ENCODE measurements at regions not wholly inside any gene's neighbourhood (a gene's known extent, or its start where the extent isn't known, plus 50 kb on each side); places are given as distances from the start of the nearest gene placed in this dataset.

GRCh38 chr9:14424983-14425382 is 111.0 kb upstream of the NFIB start:
- DNase-seq, result no peak

- DNase-seq, result no peak
These were observed 110.3 kb upstream of the NFIB start for GRCh38 chr9:14424289-14424688.

- no peak for DNase-seq
These were observed 109.9 kb upstream of the NFIB start for GRCh38 chr9:14423815-14424261.

- no peak for DNase-seq
These were observed 107.3 kb upstream of the NFIB start for GRCh38 chr9:14421291-14421690.

GRCh38 chr9:14418941-14419937 is 105.3 kb upstream of the NFIB start:
- no peak for DNase-seq

GRCh38 chr9:14418301-14418940 is 104.5 kb upstream of the NFIB start:
- DNase-seq, result no peak

- DNase-seq, result no peak
These were observed 103.3 kb upstream of the NFIB start for GRCh38 chr9:14417237-14417636.

- DNase-seq, result no peak
These were observed 102.0 kb upstream of the NFIB start for GRCh38 chr9:14415947-14416346.

GRCh38 chr9:14413812-14414211 is 99.9 kb upstream of the NFIB start:
- DNase-seq, result no peak

GRCh38 chr9:14412775-14413174 is 98.8 kb upstream of the NFIB start:
- no peak for DNase-seq

GRCh38 chr9:14406463-14406862 is 92.5 kb upstream of the NFIB start:
- DNase-seq, result no peak

GRCh38 chr9:14405176-14405706 is 91.3 kb upstream of the NFIB start:
- no peak for DNase-seq

- DNase-seq, result no peak
These were observed 89.1 kb upstream of the NFIB start for GRCh38 chr9:14403081-14403480.

GRCh38 chr9:14402583-14402982 is 88.6 kb upstream of the NFIB start:
- DNase-seq, result no peak

GRCh38 chr9:14401911-14402310 is 88.0 kb upstream of the NFIB start:
- DNase-seq, result no peak

- DNase-seq, result no peak
These were observed 86.7 kb upstream of the NFIB start for GRCh38 chr9:14400658-14400995.

GRCh38 chr9:14399756-14400657 is 86.1 kb upstream of the NFIB start:
- no peak for DNase-seq

- DNase-seq, result no peak
These were observed 84.5 kb upstream of the NFIB start for GRCh38 chr9:14398473-14398872.

- DNase-seq, result no peak
These were observed 82.2 kb upstream of the NFIB start for GRCh38 chr9:14396171-14396570.

GRCh38 chr9:14395317-14396082 is 81.6 kb upstream of the NFIB start:
- no peak for DNase-seq

GRCh38 chr9:14393418-14393817 is 79.5 kb upstream of the NFIB start:
- DNase-seq, result no peak

- DNase-seq, result no peak
These were observed 77.7 kb upstream of the NFIB start for GRCh38 chr9:14391620-14392019.

Measured in CD4-positive, alpha-beta T cell treated with Interleukin-4 for 4 hours (primary cell).